ENCODE measurements at regions not wholly inside any gene's neighbourhood (a gene's known extent, or its start where the extent isn't known, plus 50 kb on each side); places are given as distances from the start of the nearest gene placed in this dataset.

- H3K4me3 ChIP-seq (ENCODE audit: control insufficient read depth, low read depth, low read length), result no peak overlapping the region
- DNase-seq (ENCODE audit: low read depth), result peak; percentile 29
- no peak for TF ChIP-seq CTCF (IDR thresholded peaks at IDR 0.05; ENCODE audit: control insufficient read depth, insufficient read depth, low read depth, low read length, missing control alignments)
Observed at GRCh38 chr3:124217542-124217941, 225.6 kb upstream of the ROPN1 start.

GRCh38 chr3:124221422-124221821 lies 229.5 kb upstream of the ROPN1 start:
- no peak overlapping the region for H3K4me3 ChIP-seq (ENCODE audit: control insufficient read depth, low read depth, low read length)
- no peak for TF ChIP-seq CTCF (IDR thresholded peaks at IDR 0.05; ENCODE audit: control insufficient read depth, insufficient read depth, low read depth, low read length, missing control alignments)
- no peak for DNase-seq (ENCODE audit: low read depth)

GRCh38 chr3:124223853-124224252 lies 231.9 kb upstream of the ROPN1 start:
- no peak overlapping the region for H3K4me3 ChIP-seq (ENCODE audit: control insufficient read depth, low read depth, low read length)
- DNase-seq (ENCODE audit: low read depth), result no peak
- TF ChIP-seq CTCF (IDR thresholded peaks at IDR 0.05; ENCODE audit: control insufficient read depth, insufficient read depth, low read depth, low read length, missing control alignments), result no peak

- H3K4me3 ChIP-seq (ENCODE audit: control insufficient read depth, low read depth, low read length), result no peak overlapping the region
- no peak for DNase-seq (ENCODE audit: low read depth)
- no peak for TF ChIP-seq CTCF (IDR thresholded peaks at IDR 0.05; ENCODE audit: control insufficient read depth, insufficient read depth, low read depth, low read length, missing control alignments)
Observed at GRCh38 chr3:124227150-124227630, 235.3 kb upstream of the ROPN1 start.

- DNase-seq (ENCODE audit: low read depth), result no peak
- no peak for TF ChIP-seq CTCF (IDR thresholded peaks at IDR 0.05; ENCODE audit: control insufficient read depth, insufficient read depth, low read depth, low read length, missing control alignments)
- no peak overlapping the region for H3K4me3 ChIP-seq (ENCODE audit: control insufficient read depth, low read depth, low read length)
Observed at GRCh38 chr3:124229420-124229819, 237.5 kb upstream of the ROPN1 start.

- no peak for DNase-seq (ENCODE audit: low read depth)
- no peak overlapping the region for H3K4me3 ChIP-seq (ENCODE audit: control insufficient read depth, low read depth, low read length)
- TF ChIP-seq CTCF (IDR thresholded peaks at IDR 0.05; ENCODE audit: control insufficient read depth, insufficient read depth, low read depth, low read length, missing control alignments), result no peak
Observed at GRCh38 chr3:124229836-124230235, 237.9 kb upstream of the ROPN1 start.

- DNase-seq (ENCODE audit: low read depth), result no peak
- no peak overlapping the region for H3K4me3 ChIP-seq (ENCODE audit: control insufficient read depth, low read depth, low read length)
- no peak for TF ChIP-seq CTCF (IDR thresholded peaks at IDR 0.05; ENCODE audit: control insufficient read depth, insufficient read depth, low read depth, low read length, missing control alignments)
Observed at GRCh38 chr3:124230432-124230831, 238.5 kb upstream of the ROPN1 start.
